GM21367 (cell line): ENCODE measurements at regions not wholly inside any gene's neighbourhood (a gene's known extent, or its start where the extent isn't known, plus 50 kb on each side); places are given as distances from the start of the nearest gene placed in this dataset.
"Not testable (repeated sequence)": the region's sequence is repeated elsewhere in the genome, so short reads cannot be mapped to it uniquely, and the experiment has no call there.

Experiments
- ATAC-seq: cut with Tn5 transposase; IDR thresholded peaks from one replicate; pipeline ENCODE4 v1.9.1; 2021; ENCODE audit not compliant: unreplicated experiment

- ATAC-seq: no peak
These were observed 803.6 kb downstream of the GLUD2 start for GRCh38 chrX:121851033-121851432.

- no peak for ATAC-seq
These were observed 806.6 kb downstream of the GLUD2 start for GRCh38 chrX:121853762-121854613.

- ATAC-seq: no peak
These were observed 807.2 kb downstream of the GLUD2 start for GRCh38 chrX:121854614-121854911.

GRCh38 chrX:121858867-121859647 is 811.6 kb downstream of the GLUD2 start:
- no peak for ATAC-seq

- ATAC-seq: no peak
These were observed 816.6 kb downstream of the GLUD2 start for GRCh38 chrX:121863976-121864375.

GRCh38 chrX:121864561-121864960 is 817.2 kb downstream of the GLUD2 start:
- no peak for ATAC-seq

GRCh38 chrX:121869876-121870477 is 822.6 kb downstream of the GLUD2 start:
- no peak for ATAC-seq

- no peak for ATAC-seq
These were observed 823.7 kb downstream of the GLUD2 start for GRCh38 chrX:121871122-121871521.

GRCh38 chrX:121876305-121876704 is 828.9 kb downstream of the GLUD2 start:
- ATAC-seq: no peak

GRCh38 chrX:121877337-121877736 is 829.9 kb downstream of the GLUD2 start:
- not testable (repeated sequence) for ATAC-seq

- ATAC-seq: no peak
These were observed 839.1 kb downstream of the GLUD2 start for GRCh38 chrX:121886557-121886956.

GRCh38 chrX:121894756-121895155 is 847.3 kb downstream of the GLUD2 start:
- ATAC-seq: no peak

- no peak for ATAC-seq
These were observed 855.1 kb downstream of the GLUD2 start for GRCh38 chrX:121902463-121902862.

GRCh38 chrX:121903961-121904360 is 856.6 kb downstream of the GLUD2 start:
- ATAC-seq: no peak

- no peak for ATAC-seq
These were observed 873.8 kb downstream of the GLUD2 start for GRCh38 chrX:121921258-121921657.

GRCh38 chrX:121931567-121931966 is 884.2 kb downstream of the GLUD2 start:
- ATAC-seq: no peak

- ATAC-seq: no peak
These were observed 885.3 kb downstream of the GLUD2 start for GRCh38 chrX:121932688-121933087.

GRCh38 chrX:121949041-121949760 is 901.8 kb downstream of the GLUD2 start:
- no peak for ATAC-seq

GRCh38 chrX:121958886-121959285 is 911.5 kb downstream of the GLUD2 start:
- no peak for ATAC-seq

GRCh38 chrX:121975671-121976070 is 928.3 kb downstream of the GLUD2 start:
- no peak for ATAC-seq

GRCh38 chrX:121987163-121987562 is 939.8 kb downstream of the GLUD2 start:
- no peak for ATAC-seq
